Hepatocyte (in vitro differentiated cells): ENCODE measurements at regions not wholly inside any gene's neighbourhood (a gene's known extent, or its start where the extent isn't known, plus 50 kb on each side); places are given as distances from the start of the nearest gene placed in this dataset.

ENCODE experiments used
- DNase-seq: peaks from one replicate; pipeline ENCODE4 v3.0.0-alpha.2; 2016; ENCODE audit warnings: low spot score
- H2AFZ ChIP-seq: fragments of 200-600 bp; sonication (generic); 2 replicates; pipeline ENCODE4 v1.6.0; 2016; ENCODE audit warnings: antibody characterized with exemption, mild to moderate bottlenecking
- H3K27ac ChIP-seq: fragments of 200-600 bp; sonication (generic); 2 replicates; pipeline ENCODE4 v1.5.1; 2016; ENCODE audit warnings: mild to moderate bottlenecking
- H3K27me3 ChIP-seq: fragments of 200-600 bp; sonication (generic); 2 replicates; pipeline ENCODE4 v1.6.1; 2016
- H3K36me3 ChIP-seq: fragments of 200-600 bp; sonication (generic); replicated peaks from 2 replicates; pipeline ENCODE4 v1.5.1; 2016; ENCODE audit warnings: low read depth; ENCODE audit not compliant: insufficient read depth
- H3K4me1 ChIP-seq: fragments of 200-600 bp; sonication (generic); 2 replicates; pipeline ENCODE4 v1.5.1; 2016; ENCODE audit warnings: mild to moderate bottlenecking, moderate library complexity; ENCODE audit not compliant: insufficient read depth
- H3K4me2 ChIP-seq: fragments of 200-600 bp; sonication (generic); 2 replicates; pipeline ENCODE4 v1.6.0; 2016
- H3K4me3 ChIP-seq: fragments of 200-600 bp; sonication (generic); 2 replicates; pipeline ENCODE4 v1.5.1; 2016; ENCODE audit warnings: mild to moderate bottlenecking
- H3K79me2 ChIP-seq: fragments of 200-600 bp; sonication (generic); 2 replicates; pipeline ENCODE4 v1.6.0; 2017; ENCODE audit warnings: mild to moderate bottlenecking
- H3K9me2 ChIP-seq: fragments of 200-600 bp; sonication (generic); replicated peaks from 2 replicates; pipeline ENCODE4 v1.6.0; 2017; ENCODE audit warnings: mild to moderate bottlenecking; ENCODE audit not compliant: insufficient read depth
- H3K9me3 ChIP-seq: fragments of 200-600 bp; sonication (generic); 2 replicates; pipeline ENCODE4 v1.5.1; 2016; ENCODE audit warnings: low read depth, mild to moderate bottlenecking
- H4K20me1 ChIP-seq: fragments of 200-600 bp; sonication (generic); 2 replicates; pipeline ENCODE4 v1.6.0; 2016; ENCODE audit warnings: mild to moderate bottlenecking; ENCODE audit not compliant: insufficient read depth, poor library complexity, severe bottlenecking
- CTCF ChIP-seq: fragments of 200-600 bp; sonication (generic); IDR thresholded peaks from 2 replicates; pipeline ENCODE4 v1.5.1; 2016; ENCODE audit warnings: antibody characterized with exemption, mild to moderate bottlenecking; ENCODE audit not compliant: poor library complexity
- EZH2 ChIP-seq: fragments of 200-600 bp; sonication (generic); IDR thresholded peaks from 2 replicates; pipeline ENCODE4 v1.6.1; 2016; ENCODE audit warnings: antibody characterized with exemption, mild to moderate bottlenecking, borderline replicate concordance
- EZH2phosphoT487 ChIP-seq: fragments of 200-600 bp; sonication (generic); IDR thresholded peaks from one replicate; pipeline ENCODE4 v1.6.1; 2018; ENCODE audit warnings: antibody characterized with exemption, mild to moderate bottlenecking, low read depth, moderate library complexity; ENCODE audit not compliant: unreplicated experiment, severe bottlenecking
- WGBS: methylation state at CpG from one replicate; pipeline ENCODE4 v1.1.6; 2016; ENCODE audit warnings: low lambda C conversion rate; ENCODE audit errors: missing lambda C conversion rate; 5-methylcytosine and 5-hydroxymethylcytosine counted together

- 90% methylated on average over 6 of the region's 6 CpGs for WGBS
- Histone ChIP-seq H3K79me2 (no peaks in the 10 kb centered on the region), H3K27ac (no peak overlapping the region), H4K20me1 (no peaks in the 10 kb centered on the region), H3K9me2 (no peaks in the 10 kb centered on the region), H3K4me3 (no peak overlapping the region), H3K4me2 (no peak overlapping the region), H2AFZ (no peak overlapping the region), H3K4me1 (no peaks in the 10 kb centered on the region), H3K9me3 (no peaks in the 10 kb centered on the region), H3K27me3 (no peaks in the 10 kb centered on the region), H3K36me3 (no peaks in the 10 kb centered on the region)
- DNase-seq: no peak
- TF ChIP-seq EZH2phosphoT487 (no peak), EZH2 (no peak)
Measured at GRCh38 chr7:130868139-130868538, 134.1 kb upstream of the KLF14 start.

- Histone ChIP-seq H3K9me2 (no peaks in the 10 kb centered on the region), H3K9me3 (no peaks in the 10 kb centered on the region), H3K4me1 (no peaks in the 10 kb centered on the region), H4K20me1 (no peaks in the 10 kb centered on the region), H3K79me2 (no peaks in the 10 kb centered on the region), H3K27ac (no peak overlapping the region), H3K36me3 (no peaks in the 10 kb centered on the region), H3K27me3 (no peaks in the 10 kb centered on the region), H2AFZ (no peak overlapping the region), H3K4me3 (no peak overlapping the region), H3K4me2 (no peak overlapping the region)
- no peak for DNase-seq
- TF ChIP-seq EZH2: no peak
- TF ChIP-seq CTCF: no peak
- TF ChIP-seq EZH2phosphoT487: no peak
- WGBS: 88% methylated on average over 3 of the region's 3 CpGs
Measured at GRCh38 chr7:130869918-130870317, 135.9 kb upstream of the KLF14 start.

GRCh38 chr7:130872341-130872740, 138.3 kb upstream of the KLF14 start:
- Histone ChIP-seq H3K4me1 (no peaks in the 10 kb centered on the region), H3K9me3 (no peaks in the 10 kb centered on the region), H3K27ac (no peak overlapping the region), H3K79me2 (no peaks in the 10 kb centered on the region), H3K27me3 (no peaks in the 10 kb centered on the region), H3K4me2 (no peak overlapping the region), H3K36me3 (no peaks in the 10 kb centered on the region), H3K9me2 (no peaks in the 10 kb centered on the region), H3K4me3 (no peak overlapping the region), H4K20me1 (no peaks in the 10 kb centered on the region), H2AFZ (no peak overlapping the region)
- no peak for TF ChIP-seq CTCF
- no peak for TF ChIP-seq EZH2phosphoT487
- no peak for TF ChIP-seq EZH2
- no peak for DNase-seq
- 92% methylated on average over 6 of the region's 6 CpGs for WGBS

- Histone ChIP-seq H3K27me3 (no peaks in the 10 kb centered on the region), H4K20me1 (no peaks in the 10 kb centered on the region), H3K4me1 (no peaks in the 10 kb centered on the region), H3K4me3 (no peak overlapping the region), H2AFZ (no peak overlapping the region), H3K4me2 (no peak overlapping the region), H3K9me3 (no peaks in the 10 kb centered on the region), H3K79me2 (no peaks in the 10 kb centered on the region), H3K9me2 (no peaks in the 10 kb centered on the region), H3K27ac (no peak overlapping the region), H3K36me3 (no peaks in the 10 kb centered on the region)
- TF ChIP-seq CTCF (no peak), EZH2 (no peak)
- DNase-seq: no peak
- 81% methylated on average over 8 of the region's 8 CpGs for WGBS
Measured at GRCh38 chr7:130872756-130873448, 138.9 kb upstream of the KLF14 start.
